ENCODE measurements at regions not wholly inside any gene's neighbourhood (a gene's known extent, or its start where the extent isn't known, plus 50 kb on each side); places are given as distances from the start of the nearest gene placed in this dataset.

DNA sequence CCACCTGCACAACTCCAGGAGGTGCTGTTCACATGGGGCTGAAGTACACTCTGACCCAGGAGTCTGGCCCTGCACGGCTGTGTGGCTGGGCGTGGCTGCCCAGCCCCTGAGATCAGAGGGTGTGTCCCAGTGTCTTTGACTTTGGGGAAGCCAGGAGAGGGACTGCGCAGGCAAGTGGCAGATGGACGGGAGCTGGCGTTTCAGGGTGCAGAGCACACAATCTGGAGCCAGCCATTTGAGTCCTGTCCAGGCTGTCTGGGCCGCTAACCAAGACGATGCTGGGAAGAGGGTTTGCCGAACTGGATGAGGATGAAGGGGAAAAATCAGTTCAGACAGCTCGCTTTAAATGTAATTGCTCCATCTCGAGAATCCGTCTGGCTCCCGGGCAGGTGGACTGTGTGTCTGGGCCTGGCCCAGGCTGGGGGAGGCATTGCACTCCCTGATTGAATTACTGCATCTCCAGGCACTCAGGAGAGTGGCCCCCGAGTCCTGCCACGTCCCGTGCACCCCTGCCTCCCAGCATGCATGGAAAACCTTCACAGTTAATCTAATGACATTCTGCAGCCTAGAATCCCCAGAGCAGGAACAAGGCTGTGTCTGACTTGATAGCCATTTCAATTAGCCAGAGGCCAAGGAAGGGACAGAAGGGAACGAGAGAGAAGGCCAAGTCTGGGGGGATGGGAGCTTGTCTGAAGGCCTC, 120.8 kb upstream of the NANOS1 start:
- intact Hi-C loops (cut with DNase I) = no loop called here
- ATAC-seq (no peak), DNase-seq (no peak)

DNA sequence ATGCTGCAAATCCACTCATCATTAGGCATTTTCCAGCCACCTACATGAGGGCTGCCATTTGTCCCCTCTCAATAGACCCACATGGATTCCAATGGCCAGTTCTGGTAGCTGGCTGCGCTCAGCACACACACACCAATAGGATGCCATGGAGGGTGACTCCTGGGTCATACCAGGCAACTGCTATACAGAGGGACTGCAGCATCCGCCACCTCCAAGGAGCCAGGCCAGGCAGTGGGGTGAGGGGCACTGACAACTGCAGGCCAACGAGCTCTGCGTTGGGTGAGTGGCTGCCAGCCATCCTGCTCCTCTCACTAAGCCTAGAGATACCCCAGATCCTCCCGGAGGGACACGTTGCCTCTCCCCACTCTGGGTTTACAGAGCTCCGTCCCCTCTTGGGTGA, 118.8 kb upstream of the NANOS1 start:
- DNase-seq (no peak), ATAC-seq (no peak)
- intact Hi-C loops (cut with DNase I) = no loop called here

GRCh38 chr10:118911363-118911762, 118.2 kb upstream of the NANOS1 start:
- intact Hi-C loops (cut with DNase I) = no loop called here
- no peak for DNase-seq
- peak in 1 of 2 donors; percentile 40 for ATAC-seq

DNA sequence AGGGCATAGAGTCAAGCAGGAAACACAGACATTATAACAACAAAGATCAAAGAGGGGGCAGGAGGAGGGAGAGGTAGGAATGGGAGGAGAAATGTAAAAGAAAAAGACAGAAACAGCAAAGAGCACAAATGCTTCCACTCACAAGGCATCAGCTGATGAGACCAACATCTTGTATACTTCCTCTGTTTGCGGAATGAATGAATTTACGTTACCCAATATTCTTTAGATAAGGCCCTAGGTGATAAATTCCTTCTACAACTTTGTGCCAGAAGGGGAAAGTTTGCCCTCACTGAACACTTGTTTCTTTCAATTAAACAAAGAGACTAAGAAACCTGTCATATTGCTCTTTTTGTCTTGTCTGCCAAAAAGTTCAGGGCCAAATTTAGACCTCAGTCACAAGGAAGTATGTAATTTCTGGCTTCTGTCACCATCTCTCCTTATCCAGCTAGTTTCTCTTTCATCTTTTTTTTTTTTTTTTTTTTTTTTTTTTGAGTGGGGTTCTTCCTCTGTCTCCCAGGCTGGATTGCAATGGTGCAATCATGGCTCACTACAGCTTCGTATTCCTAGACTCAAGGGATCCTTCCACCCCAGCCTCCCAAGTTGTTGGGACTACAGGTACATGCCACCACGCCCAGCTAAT, 116.4 kb upstream of the NANOS1 start:
- ATAC-seq (no peak), DNase-seq (no peak)
- intact Hi-C loops (cut with DNase I) = no loop called here

DNA sequence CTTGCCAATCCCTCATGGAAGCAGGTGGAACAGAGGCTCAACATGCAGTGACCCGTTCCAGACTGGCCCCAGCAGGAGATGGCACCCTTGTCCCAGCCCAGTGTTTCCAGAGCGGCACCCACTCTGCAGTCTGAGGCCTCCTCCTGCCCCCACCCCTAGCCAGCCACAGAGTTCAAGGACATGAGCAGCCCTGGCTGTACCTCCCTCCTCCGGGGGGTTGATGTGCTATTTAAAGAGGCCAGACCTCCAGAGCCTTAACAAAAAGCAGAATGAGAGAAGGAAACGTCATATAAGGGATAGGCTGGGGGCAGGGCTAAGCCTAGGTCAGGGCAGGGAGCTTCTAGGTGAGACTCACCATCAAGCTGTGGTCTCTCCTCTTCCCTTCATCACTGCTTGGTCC, 115.7 kb upstream of the NANOS1 start:
- intact Hi-C loops (cut with DNase I) = no loop called here
- DNase-seq (no peak), ATAC-seq (peak in 1 of 2 donors; percentile 51)

DNA sequence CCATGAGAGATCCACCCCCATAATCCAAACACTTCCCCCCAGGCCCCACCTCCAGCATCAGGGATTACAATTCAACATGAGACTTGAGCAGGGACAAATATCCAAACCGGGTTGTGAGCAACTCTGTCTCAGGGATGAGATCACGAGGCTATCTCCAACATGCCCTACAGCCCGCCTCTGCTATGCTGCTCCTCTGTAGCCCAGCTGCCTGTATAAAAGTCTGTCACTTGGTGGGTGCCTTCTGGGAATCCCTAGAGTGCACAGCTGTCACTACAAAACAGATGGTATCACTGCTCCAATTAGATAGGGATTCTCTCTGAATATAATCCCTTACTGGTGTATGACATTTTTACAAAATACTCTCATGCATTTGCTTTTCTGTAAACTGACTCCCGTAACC, 114.9 kb upstream of the NANOS1 start:
- intact Hi-C loops (cut with DNase I) = no loop called here
- DNase-seq (no peak), ATAC-seq (peak in 1 of 2 donors; percentile 16)

DNA sequence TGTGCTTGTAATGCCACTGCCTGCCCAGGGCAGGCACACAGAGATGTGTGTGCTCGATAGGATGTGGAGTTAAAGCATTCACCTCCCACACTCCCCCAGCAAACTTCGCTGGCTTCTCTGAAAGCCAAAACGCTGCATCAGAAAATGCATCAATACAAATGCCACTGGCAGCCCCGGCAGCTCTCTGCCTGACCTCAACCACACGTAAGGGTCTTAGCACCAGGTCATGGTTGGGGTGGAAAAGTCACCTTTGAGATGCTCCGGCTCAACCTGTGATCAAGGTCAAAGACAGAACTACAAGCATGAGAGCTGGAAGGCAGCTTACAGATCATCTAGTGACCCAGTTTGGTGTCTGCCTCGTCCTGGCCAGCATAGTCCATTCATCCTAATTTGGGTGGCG, 114.4 kb upstream of the NANOS1 start:
- intact Hi-C loops (cut with DNase I) = no loop called here
- ATAC-seq (no peak), DNase-seq (no peak)

DNA sequence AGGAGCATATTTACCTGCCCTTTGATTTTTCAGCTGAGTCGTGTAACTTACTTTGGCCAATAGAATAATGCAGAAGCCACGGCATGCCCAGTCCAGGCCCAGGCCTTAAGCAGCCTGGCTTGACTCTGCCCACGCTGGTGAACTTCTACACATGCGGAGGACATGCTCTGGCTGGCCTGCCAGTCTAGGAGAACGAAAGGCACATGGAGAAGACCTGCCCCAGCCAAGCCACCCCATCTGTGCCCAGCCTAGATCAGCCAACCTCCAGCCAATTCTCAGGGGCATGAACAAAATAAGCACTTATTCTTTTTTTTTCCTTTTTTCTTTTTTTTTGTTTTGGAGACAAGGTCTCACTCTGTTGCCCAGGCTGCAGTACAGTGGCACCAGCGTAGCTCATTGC, 112.7 kb upstream of the NANOS1 start:
- DNase-seq (no peak), ATAC-seq (no peak)

GRCh38 chr10:118917701-118918100, 111.8 kb upstream of the NANOS1 start:
- intact Hi-C loops (cut with DNase I) = no loop called here
- no peak for ATAC-seq
- no peak for DNase-seq

More for the DNA sequence above, 112.7 kb upstream of the NANOS1 start:
- intact Hi-C loops (cut with DNase I) = no loop called here

DNA sequence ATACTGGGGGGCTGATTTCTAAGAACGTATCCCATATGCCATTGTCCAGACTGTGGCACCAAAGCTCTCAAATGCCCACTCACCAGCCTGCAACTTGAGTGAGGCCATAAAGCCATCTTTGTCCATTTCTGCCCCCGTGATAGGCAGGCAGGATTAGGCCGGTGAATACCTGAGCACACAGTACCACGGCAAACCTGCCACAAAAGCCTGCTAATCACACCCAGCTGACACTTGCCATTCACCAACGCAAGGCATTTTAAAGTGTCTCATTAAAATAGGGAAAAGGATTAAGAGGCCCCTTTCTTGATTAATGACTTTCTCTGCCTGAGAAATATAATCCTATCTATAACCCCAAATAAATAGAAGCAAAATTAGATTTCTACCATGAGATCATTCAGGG, 111.4 kb upstream of the NANOS1 start:
- intact Hi-C loops (cut with DNase I) = no loop called here
- no peak for ATAC-seq
- no peak for DNase-seq

GRCh38 chr10:118918587-118918986, 110.9 kb upstream of the NANOS1 start:
- intact Hi-C loops (cut with DNase I) = no loop called here
- DNase-seq = no peak
- no peak for ATAC-seq

GRCh38 chr10:118920206-118920605, 109.3 kb upstream of the NANOS1 start:
- intact Hi-C loops (cut with DNase I) = no loop called here
- ATAC-seq (no peak), DNase-seq (no peak)

DNA sequence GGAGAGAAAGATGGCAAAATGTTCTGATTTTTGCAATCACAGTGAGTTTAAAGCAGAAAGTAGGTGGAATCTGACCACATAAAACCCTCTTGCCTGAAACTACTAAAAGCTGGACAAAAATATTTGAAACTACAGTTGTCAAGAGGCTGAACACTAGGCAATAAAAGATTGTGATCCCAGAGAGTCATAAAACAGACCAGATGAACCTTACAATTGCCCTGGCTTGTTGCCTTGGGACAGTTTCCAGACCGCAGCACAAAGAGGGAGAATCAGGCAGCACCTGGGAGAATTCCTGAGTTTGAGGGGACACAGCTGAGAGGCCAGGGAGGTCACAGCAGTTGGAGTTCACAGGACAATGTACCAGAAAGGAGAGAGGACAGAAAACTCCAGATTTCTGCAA, 107.3 kb upstream of the NANOS1 start:
- no peak for DNase-seq

DNA sequence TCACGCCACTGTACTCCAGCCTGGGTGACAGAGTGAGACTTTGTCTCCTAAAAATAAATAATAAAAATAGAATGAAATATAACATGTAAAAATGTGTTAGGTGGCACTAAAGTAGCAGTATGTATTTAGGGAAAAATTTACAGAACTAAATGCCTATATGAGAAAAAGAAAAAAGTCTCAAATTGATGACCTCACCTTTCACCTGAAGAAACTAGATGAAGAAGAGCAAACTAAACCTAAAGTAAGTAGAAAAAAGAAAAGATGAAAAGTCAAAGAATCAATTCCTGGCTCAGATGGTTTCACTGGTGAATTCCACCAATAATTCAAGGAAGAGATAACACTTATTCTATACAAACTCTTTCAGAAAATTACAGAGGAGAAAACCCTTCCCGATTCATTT, 106.5 kb upstream of the NANOS1 start:
- DNase-seq (no peak), ATAC-seq (no peak)
- intact Hi-C loops (cut with DNase I) = no loop called here

More for the DNA sequence above, 107.3 kb upstream of the NANOS1 start:
- intact Hi-C loops (cut with DNase I) = no loop called here
- no peak for ATAC-seq

- DNase-seq = no peak
- intact Hi-C loops (cut with DNase I) = no loop called here
- ATAC-seq = peak in 1 of 2 donors; percentile 15
Observed at GRCh38 chr10:118924493-118924892, 105.0 kb upstream of the NANOS1 start.

- no peak for ATAC-seq
- intact Hi-C loops (cut with DNase I) = no loop called here
- DNase-seq = no peak
Observed at GRCh38 chr10:118925404-118926071, 104.0 kb upstream of the NANOS1 start.

DNA sequence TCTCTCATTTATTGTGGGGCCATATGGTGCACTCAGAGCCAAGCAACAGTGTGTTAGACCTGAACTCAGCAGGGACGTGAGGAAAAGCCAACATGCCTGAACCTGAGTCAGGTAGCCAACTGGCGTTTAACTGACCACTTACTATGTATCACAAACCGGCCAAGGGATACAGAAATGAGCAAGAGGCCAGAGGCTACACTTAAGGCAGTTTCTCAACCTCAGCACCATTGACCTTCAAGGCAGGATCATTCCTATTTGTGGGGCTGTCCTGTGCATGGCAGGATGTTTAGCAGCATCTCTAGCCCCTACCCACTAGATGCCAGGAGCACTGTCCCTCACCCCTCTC, 103.5 kb upstream of the NANOS1 start:
- intact Hi-C loops (cut with DNase I) = no loop called here

DNA sequence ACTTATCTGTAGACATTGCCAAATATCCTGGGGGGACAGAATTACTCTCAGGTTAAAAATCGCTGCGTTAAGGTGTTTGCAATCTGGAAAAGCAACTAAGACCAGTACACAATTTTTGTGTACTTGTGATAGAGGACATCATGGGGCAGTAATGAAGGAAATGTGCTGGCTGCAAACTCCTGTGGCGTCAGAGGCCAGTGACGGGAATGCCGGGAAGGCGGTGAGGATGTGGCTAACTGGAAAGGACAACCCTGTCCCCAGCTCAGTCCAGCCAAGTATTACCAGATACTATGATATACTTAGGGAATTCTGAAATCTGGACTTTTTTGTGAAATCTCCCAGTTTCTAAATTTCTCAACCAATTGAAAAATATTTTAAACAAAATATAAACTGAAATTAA, 103.1 kb upstream of the NANOS1 start:
- ATAC-seq = no peak

More for the DNA sequence above, 103.5 kb upstream of the NANOS1 start:
- DNase-seq (no peak), ATAC-seq (no peak)

GRCh38 chr10:118926903-118927302, 102.6 kb upstream of the NANOS1 start:
- no peak for ATAC-seq
- intact Hi-C loops (cut with DNase I) = no loop called here
- DNase-seq = no peak

More for the DNA sequence above, 103.1 kb upstream of the NANOS1 start:
- DNase-seq = no peak
- intact Hi-C loops (cut with DNase I) = no loop called here

- no peak for ATAC-seq
- intact Hi-C loops (cut with DNase I) = no loop called here
- DNase-seq = no peak
Observed at GRCh38 chr10:118927321-118927720, 102.2 kb upstream of the NANOS1 start.

DNA sequence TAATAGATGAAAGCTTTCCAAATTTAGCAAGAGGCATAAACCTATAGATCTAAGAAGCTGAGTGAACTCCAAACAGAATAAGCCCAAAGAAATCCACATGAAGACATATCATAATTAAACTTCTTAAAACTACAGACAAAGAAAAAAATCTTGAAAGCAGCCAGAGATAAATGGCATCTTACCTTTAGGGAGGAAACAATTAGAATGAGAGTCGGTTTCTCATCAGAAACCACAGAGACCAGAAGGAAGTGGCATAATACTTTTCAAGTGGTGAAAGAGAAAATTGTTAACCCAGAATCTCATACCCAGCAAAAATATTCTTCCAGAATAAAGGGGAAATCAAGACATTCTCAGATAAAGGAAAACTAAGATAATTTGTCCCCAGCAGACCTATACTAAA, 98.9 kb upstream of the NANOS1 start:
- no peak for ATAC-seq
- intact Hi-C loops (cut with DNase I) = no loop called here
- no peak for DNase-seq
